ENCODE measurements at regions not wholly inside any gene's neighbourhood (a gene's known extent, or its start where the extent isn't known, plus 50 kb on each side); places are given as distances from the start of the nearest gene placed in this dataset.

DNA sequence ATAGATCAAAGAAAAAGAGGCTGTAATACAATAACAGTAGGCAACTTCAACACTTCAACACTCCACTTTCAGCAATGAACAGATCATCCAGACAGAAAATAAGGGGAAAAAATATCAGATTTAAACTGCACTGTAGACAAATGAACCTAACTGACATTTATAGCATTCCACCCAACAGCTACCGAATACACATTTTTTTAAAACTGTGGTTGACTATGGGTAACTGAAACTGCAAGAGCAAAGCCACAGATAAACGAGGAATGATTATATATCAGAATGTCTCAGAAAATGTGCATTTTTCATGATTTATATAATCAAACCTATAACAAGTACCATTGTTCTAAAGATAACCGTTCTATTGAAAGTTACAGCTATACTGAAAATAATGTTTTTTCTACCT lies 514.9 kb upstream of the DPPA4 start:
- no peak for TF ChIP-seq ZNF274 (IDR thresholded peaks at IDR 0.05; ENCODE audit: low read depth, low read length)
- TF ChIP-seq YY1 (IDR thresholded peaks at IDR 0.05; ENCODE audit: insufficient read depth, insufficient read length): no peak

All from NT2/D1 (cell line).